ENCODE measurements at regions not wholly inside any gene's neighbourhood (a gene's known extent, or its start where the extent isn't known, plus 50 kb on each side); places are given as distances from the start of the nearest gene placed in this dataset.

GRCh38 chr14:84228702-84229101 is 1301.2 kb upstream of the FLRT2 start:
- TF ChIP-seq FOXP2 (optimal IDR thresholded peaks at IDR 0.05; ENCODE audit: control extremely low read depth, extremely low read length, insufficient read depth) = no peak
- no peak for TF ChIP-seq POLR2AphosphoS5 (IDR thresholded peaks at IDR 0.05; ENCODE audit: borderline replicate concordance, low read depth, low read length)
- TF ChIP-seq EZH2 (IDR thresholded peaks at IDR 0.05) = no peak

GRCh38 chr14:84234281-84234680 is 1295.7 kb upstream of the FLRT2 start:
- no peak overlapping the region for H3K27ac ChIP-seq
- no peak for DNase-seq (ENCODE audit: low read depth, low spot score)
- no peak overlapping the region for H3K9ac ChIP-seq (ENCODE audit: insufficient read length)
- no peak overlapping the region for H3K4me3 ChIP-seq
- no peaks in the 10 kb centered on the region for H3K9me3 ChIP-seq (ENCODE audit: low read depth, low read length)
- no peaks in the 10 kb centered on the region for H3K36me3 ChIP-seq (ENCODE audit: insufficient read depth, low read length)
- TF ChIP-seq POLR2AphosphoS5 (IDR thresholded peaks at IDR 0.05; ENCODE audit: borderline replicate concordance, low read depth, low read length) (no peak), EZH2 (IDR thresholded peaks at IDR 0.05) (no peak), FOXP2 (optimal IDR thresholded peaks at IDR 0.05; ENCODE audit: control extremely low read depth, extremely low read length, insufficient read depth) (no peak)

More at GRCh38 chr14:84228702-84229101, 1301.2 kb upstream of the FLRT2 start:
- DNase-seq (ENCODE audit: low read depth, low spot score) = no peak
- Histone ChIP-seq H3K27ac (no peak overlapping the region), H3K9ac (ENCODE audit: insufficient read length) (no peak overlapping the region), H3K9me3 (ENCODE audit: low read depth, low read length) (no peaks in the 10 kb centered on the region), H3K36me3 (ENCODE audit: insufficient read depth, low read length) (no peaks in the 10 kb centered on the region), H3K4me3 (no peak overlapping the region)

GRCh38 chr14:84236290-84236689 is 1293.7 kb upstream of the FLRT2 start:
- Histone ChIP-seq H3K9ac (ENCODE audit: insufficient read length) (no peak overlapping the region), H3K4me3 (no peak overlapping the region), H3K36me3 (ENCODE audit: insufficient read depth, low read length) (no peaks in the 10 kb centered on the region), H3K27ac (no peak overlapping the region), H3K9me3 (ENCODE audit: low read depth, low read length) (no peaks in the 10 kb centered on the region)
- DNase-seq (ENCODE audit: low read depth, low spot score) = no peak
- TF ChIP-seq EZH2 (IDR thresholded peaks at IDR 0.05) (no peak), POLR2AphosphoS5 (IDR thresholded peaks at IDR 0.05; ENCODE audit: borderline replicate concordance, low read depth, low read length) (no peak)

- no peak overlapping the region for H3K4me3 ChIP-seq
- no peak for TF ChIP-seq FOXP2 (optimal IDR thresholded peaks at IDR 0.05; ENCODE audit: control extremely low read depth, extremely low read length, insufficient read depth)
- no peak for TF ChIP-seq EZH2 (IDR thresholded peaks at IDR 0.05)
- no peak for TF ChIP-seq POLR2AphosphoS5 (IDR thresholded peaks at IDR 0.05; ENCODE audit: borderline replicate concordance, low read depth, low read length)
- H3K36me3 ChIP-seq (ENCODE audit: insufficient read depth, low read length) = no peaks in the 10 kb centered on the region
- no peak overlapping the region for H3K27ac ChIP-seq
- H3K9ac ChIP-seq (ENCODE audit: insufficient read length) = no peak overlapping the region
- no peak for DNase-seq (ENCODE audit: low read depth, low spot score)
- no peaks in the 10 kb centered on the region for H3K9me3 ChIP-seq (ENCODE audit: low read depth, low read length)
Observed at GRCh38 chr14:84237881-84238280, 1292.1 kb upstream of the FLRT2 start.

GRCh38 chr14:84247693-84248092 is 1282.3 kb upstream of the FLRT2 start:
- no peak overlapping the region for H3K4me3 ChIP-seq
- H3K9me3 ChIP-seq (ENCODE audit: low read depth, low read length) = no peaks in the 10 kb centered on the region
- H3K36me3 ChIP-seq (ENCODE audit: insufficient read depth, low read length) = no peaks in the 10 kb centered on the region
- DNase-seq (ENCODE audit: low read depth, low spot score) = no peak
- no peak overlapping the region for H3K9ac ChIP-seq (ENCODE audit: insufficient read length)
- no peak for TF ChIP-seq POLR2AphosphoS5 (IDR thresholded peaks at IDR 0.05; ENCODE audit: borderline replicate concordance, low read depth, low read length)
- TF ChIP-seq EZH2 (IDR thresholded peaks at IDR 0.05) = no peak
- TF ChIP-seq FOXP2 (optimal IDR thresholded peaks at IDR 0.05; ENCODE audit: control extremely low read depth, extremely low read length, insufficient read depth) = no peak
- H3K27ac ChIP-seq = no peak overlapping the region

- peak; percentile 60 for DNase-seq (ENCODE audit: low read depth, low spot score)
- H3K9ac ChIP-seq (ENCODE audit: insufficient read length) = no peak overlapping the region
- no peaks in the 10 kb centered on the region for H3K36me3 ChIP-seq (ENCODE audit: insufficient read depth, low read length)
- peak overlapping the region; percentile 37 for H3K4me3 ChIP-seq
- peak overlapping the region; percentile 71; the same call in 1 of the 2 replicates for H3K27ac ChIP-seq
- no peaks in the 10 kb centered on the region for H3K9me3 ChIP-seq (ENCODE audit: low read depth, low read length)
- TF ChIP-seq EZH2 (IDR thresholded peaks at IDR 0.05) (no peak), FOXP2 (optimal IDR thresholded peaks at IDR 0.05; ENCODE audit: control extremely low read depth, extremely low read length, insufficient read depth) (no peak), POLR2AphosphoS5 (IDR thresholded peaks at IDR 0.05; ENCODE audit: borderline replicate concordance, low read depth, low read length) (peak; percentile 51; the same call in 1 of the 2 replicates)
Observed at GRCh38 chr14:84250893-84251292, 1279.1 kb upstream of the FLRT2 start.

- H3K27ac ChIP-seq = peak overlapping the region; percentile 71; the same call in 1 of the 2 replicates
- no peak overlapping the region; the same call in 1 of the 2 replicates for H3K4me3 ChIP-seq
- no peak for DNase-seq (ENCODE audit: low read depth, low spot score)
- TF ChIP-seq POLR2AphosphoS5 (IDR thresholded peaks at IDR 0.05; ENCODE audit: borderline replicate concordance, low read depth, low read length) = no peak
- no peak for TF ChIP-seq EZH2 (IDR thresholded peaks at IDR 0.05)
- no peak for TF ChIP-seq FOXP2 (optimal IDR thresholded peaks at IDR 0.05; ENCODE audit: control extremely low read depth, extremely low read length, insufficient read depth)
- H3K36me3 ChIP-seq (ENCODE audit: insufficient read depth, low read length) = no peaks in the 10 kb centered on the region
- no peak overlapping the region for H3K9ac ChIP-seq (ENCODE audit: insufficient read length)
- no peaks in the 10 kb centered on the region for H3K9me3 ChIP-seq (ENCODE audit: low read depth, low read length)
Observed at GRCh38 chr14:84251411-84252115, 1278.4 kb upstream of the FLRT2 start.

GRCh38 chr14:84252706-84253105 is 1277.2 kb upstream of the FLRT2 start:
- Histone ChIP-seq H3K4me3 (no peak overlapping the region), H3K9ac (ENCODE audit: insufficient read length) (no peak overlapping the region), H3K27ac (no peak overlapping the region), H3K9me3 (ENCODE audit: low read depth, low read length) (no peaks in the 10 kb centered on the region), H3K36me3 (ENCODE audit: insufficient read depth, low read length) (no peaks in the 10 kb centered on the region)
- DNase-seq (ENCODE audit: low read depth, low spot score) = no peak
- TF ChIP-seq FOXP2 (optimal IDR thresholded peaks at IDR 0.05; ENCODE audit: control extremely low read depth, extremely low read length, insufficient read depth) (no peak), POLR2AphosphoS5 (IDR thresholded peaks at IDR 0.05; ENCODE audit: borderline replicate concordance, low read depth, low read length) (no peak), EZH2 (IDR thresholded peaks at IDR 0.05) (no peak)

- TF ChIP-seq EZH2 (IDR thresholded peaks at IDR 0.05) (no peak), POLR2AphosphoS5 (IDR thresholded peaks at IDR 0.05; ENCODE audit: borderline replicate concordance, low read depth, low read length) (no peak), FOXP2 (optimal IDR thresholded peaks at IDR 0.05; ENCODE audit: control extremely low read depth, extremely low read length, insufficient read depth) (no peak)
- H3K27ac ChIP-seq = no peak overlapping the region
Observed at GRCh38 chr14:84253326-84253725, 1276.6 kb upstream of the FLRT2 start.

More at GRCh38 chr14:84253326-84253725, 1276.6 kb upstream of the FLRT2 start:
- Histone ChIP-seq H3K4me3 (no peak overlapping the region), H3K36me3 (ENCODE audit: insufficient read depth, low read length) (no peaks in the 10 kb centered on the region), H3K9ac (ENCODE audit: insufficient read length) (no peak overlapping the region), H3K9me3 (ENCODE audit: low read depth, low read length) (no peaks in the 10 kb centered on the region)
- DNase-seq (ENCODE audit: low read depth, low spot score) = no peak
